HCT116 (cell line): ENCODE measurements at regions not wholly inside any gene's neighbourhood (a gene's known extent, or its start where the extent isn't known, plus 50 kb on each side); places are given as distances from the start of the nearest gene placed in this dataset.

ENCODE experiments used
- ATAC-seq: fragments of 200-7000 bp; cut with Tn5 transposase; 2 replicates; pipeline ENCODE4 v1.9.1; 2020; ENCODE audit warnings: mild to moderate bottlenecking, moderate library complexity
- BruUV-seq: library from RNA; stranded (reverse); fragments of 400-500 nt; replicated peaks from 2 replicates; lab custom pipeline; 2021; lab: Mats Ljungman, UMichigan
- CTCF ChIA-PET: fragments of 300-600 bp; sonication (Branson Sonifier 250); formaldehyde crosslinking; loops from one replicate; lab custom pipeline; 2021; ENCODE audit warnings: antibody characterized with exemption; lab: Charles Lee
- POLR2A ChIA-PET: fragments of 300-600, 350-600 bp; sonication (Branson Sonifier 250); formaldehyde crosslinking; loops from one replicate; lab custom pipeline; 2021; ENCODE audit warnings: antibody characterized with exemption; lab: Charles Lee
- RAD21 ChIA-PET, 2 experiments: fragments of 300-600 bp; sonication (Branson Sonifier 250); formaldehyde crosslinking; loops; one replicate each; lab custom pipeline; 2023; ENCODE audit warnings: low total read pairs in 2 of 2; ENCODE audit not compliant: uncharacterized antibody in 2 of 2, unreplicated experiment in 2 of 2, low non-redundant PET in 1 of 2; lab: Charles Lee
- DNase-seq: peaks from one replicate; pipeline ENCODE4 v3.0.0-alpha.2; 2010; ENCODE audit warnings: low read depth, low spot score
- H2AFZ ChIP-seq: fragments of 200-600 bp; shearing (Covaris generic), sonication (generic); 2 replicates; pipeline ENCODE4 v1.6.1; 2017; ENCODE audit warnings: low read depth, mixed run types, mixed read lengths, antibody characterized with exemption, low read length; ENCODE audit not compliant: poor library complexity, severe bottlenecking
- H3K27ac ChIP-seq: 2 replicates; pipeline ENCODE4 v1.5.1; 2012; ENCODE audit warnings: low read depth, low read length
- H3K27me3 ChIP-seq: fragments of 200-600 bp; sonication (generic); 2 replicates; pipeline ENCODE4 v1.6.1; 2016; ENCODE audit warnings: mixed run types, low read length, mixed read lengths; ENCODE audit not compliant: insufficient read depth
- H3K36me3 ChIP-seq, 2 experiments: fragments of 200-500 bp in 1 of 2; fragments of 200-600 bp in 1 of 2; sonication (Bioruptor generic) in 1 of 2; sonication (generic) in 1 of 2; 2 replicates each; pipeline versions ENCODE4 v1.5.1 to v1.6.1; 2014 to 2016; ENCODE audit warnings: low read length in 2 of 2, inconsistent platforms in 1 of 2, mixed read lengths in 1 of 2, mixed run types in 1 of 2; ENCODE audit not compliant: insufficient read depth in 2 of 2, control insufficient read depth in 1 of 2
- H3K4me1 ChIP-seq, 2 experiments: fragments of 200-600 bp in 1 of 2; sonication (generic) in 1 of 2; 2 replicates each; pipeline versions ENCODE4 v1.5.1 to v1.6.1; 2012 to 2017; ENCODE audit warnings: low read length in 2 of 2, inconsistent platforms in 1 of 2, mild to moderate bottlenecking in 1 of 2, mixed read lengths in 1 of 2, mixed run types in 1 of 2, moderate library complexity in 1 of 2; ENCODE audit not compliant: insufficient read depth in 2 of 2, control insufficient read depth in 1 of 2
- H3K4me2 ChIP-seq: fragments of 200-600 bp; sonication (generic); 2 replicates; pipeline ENCODE4 v1.6.1; 2017; ENCODE audit warnings: mixed run types, low read length, mixed read lengths
- H3K4me3 ChIP-seq, 2 experiments: fragments of 200-600 bp in 1 of 2; sonication (generic) in 1 of 2; replicated peaks in 1 of 2; 2 replicates each; pipeline ENCODE4 v1.5.1; 2011 to 2016; ENCODE audit warnings: low read length in 2 of 2, control low read depth in 1 of 2, low read depth in 1 of 2, mild to moderate bottlenecking in 1 of 2, mixed read lengths in 1 of 2, mixed run types in 1 of 2
- H3K79me2 ChIP-seq: fragments of 200-600 bp; sonication (generic); 2 replicates; pipeline ENCODE4 v1.6.1; 2017; ENCODE audit warnings: mild to moderate bottlenecking, mixed run types, low read length, moderate library complexity, mixed read lengths; ENCODE audit not compliant: insufficient read depth
- H3K9ac ChIP-seq: fragments of 200-600 bp; sonication (generic); 2 replicates; pipeline ENCODE4 v1.6.1; 2016; ENCODE audit warnings: low read length, mixed read lengths
- H3K9me2 ChIP-seq: fragments of 200-600 bp; sonication (generic), shearing (Covaris generic); 2 replicates; pipeline ENCODE4 v1.6.1; 2017; ENCODE audit warnings: mixed run types, mild to moderate bottlenecking, moderate library complexity; ENCODE audit not compliant: insufficient read depth
- H3K9me3 ChIP-seq, 2 experiments: fragments of 200-500 bp in 1 of 2; fragments of 200-600 bp in 1 of 2; sonication (Bioruptor generic) in 1 of 2; sonication (generic) in 1 of 2; 2 replicates each; pipeline ENCODE4 v1.6.1; 2014 to 2017; ENCODE audit warnings: low read length in 2 of 2, mixed read lengths in 2 of 2, inconsistent platforms in 1 of 2, low read depth in 1 of 2, mild to moderate bottlenecking in 1 of 2, mixed run types in 1 of 2, moderate library complexity in 1 of 2; ENCODE audit not compliant: control insufficient read depth in 1 of 2, insufficient read depth in 1 of 2
- H4K20me1 ChIP-seq: fragments of 200-600 bp; sonication (generic), shearing (Covaris generic); 2 replicates; pipeline ENCODE4 v1.6.1; 2017; ENCODE audit warnings: mixed run types, mild to moderate bottlenecking, moderate library complexity; ENCODE audit not compliant: insufficient read depth
- CBX3 ChIP-seq: IDR thresholded peaks from 2 replicates; pipeline ENCODE4 v1.6.1; 2012; ENCODE audit warnings: low read depth
- CEBPB ChIP-seq: IDR thresholded peaks from 2 replicates; pipeline ENCODE4 v1.6.1; 2012; ENCODE audit warnings: low read depth
- EGR1 ChIP-seq: IDR thresholded peaks from 2 replicates; pipeline ENCODE4 v1.6.1; 2012; ENCODE audit warnings: low read depth
- EZH2 ChIP-seq: fragments of 200-600 bp; sonication (generic); IDR thresholded peaks from 2 replicates; pipeline ENCODE4 v1.6.1; 2017; ENCODE audit warnings: antibody characterized with exemption, mixed run types
- FOSL1 ChIP-seq: IDR thresholded peaks from 2 replicates; pipeline ENCODE4 v1.6.1; 2012; ENCODE audit warnings: low read depth
- POLR2A ChIP-seq: IDR thresholded peaks from 2 replicates; pipeline ENCODE4 v1.7.0; 2011; ENCODE audit warnings: borderline replicate concordance; ENCODE audit not compliant: insufficient read depth, insufficient read length; ENCODE audit errors: extremely low read depth
- POLR2AphosphoS5 ChIP-seq: IDR thresholded peaks from 2 replicates; pipeline ENCODE4 v1.6.1; 2011; ENCODE audit warnings: mild to moderate bottlenecking, low read depth, low read length, moderate library complexity
- RAD21 ChIP-seq: IDR thresholded peaks from 2 replicates; pipeline ENCODE4 v1.6.1; 2012; ENCODE audit warnings: low read depth, mild to moderate bottlenecking
- SIN3A ChIP-seq: IDR thresholded peaks from 2 replicates; pipeline ENCODE4 v1.6.1; 2012; ENCODE audit warnings: low read depth
- SP1 ChIP-seq: IDR thresholded peaks from 2 replicates; pipeline ENCODE4 v1.6.1; 2012; ENCODE audit warnings: low read depth
- SRF ChIP-seq: IDR thresholded peaks from 2 replicates; pipeline ENCODE4 v1.6.1; 2012; ENCODE audit warnings: low read depth
- TCF7L2 ChIP-seq: IDR thresholded peaks from 2 replicates; pipeline ENCODE4 v1.7.0; 2011; ENCODE audit warnings: borderline replicate concordance, inconsistent platforms; ENCODE audit not compliant: insufficient read depth, insufficient read length; ENCODE audit errors: extremely low read depth
- YY1 ChIP-seq: IDR thresholded peaks from 2 replicates; pipeline ENCODE4 v1.6.1; 2011; ENCODE audit warnings: low read length, low read depth, moderate library complexity, mild to moderate bottlenecking; ENCODE audit not compliant: insufficient replicate concordance; ENCODE audit errors: extremely low read depth
- ZFX ChIP-seq: fragments of 450-650 bp; IDR thresholded peaks from 2 replicates; pipeline ENCODE4 v1.6.1; 2017
- ZNF274 ChIP-seq: fragments of 200-500 bp; sonication (Bioruptor generic); IDR thresholded peaks from 2 replicates; pipeline ENCODE4 v1.6.1; 2014; ENCODE audit warnings: mild to moderate bottlenecking, low read depth, low read length, inconsistent platforms
- intact Hi-C: fragments of 100-400 bp; cut with micrococcal nuclease; formaldehyde crosslinking; loops from 2 replicates; pipeline ENCODE4 v1.10.0; 2022
- TF ChIP-seq, protein P1 (sequence below): IDR thresholded peaks from 2 replicates; pipeline ENCODE4 v1.6.1; 2012; ENCODE audit warnings: low read depth
- TF ChIP-seq, protein P2 (sequence below): IDR thresholded peaks from 2 replicates; pipeline ENCODE4 v1.6.1; 2012
- TF ChIP-seq, protein P3 (sequence below): IDR thresholded peaks from 2 replicates; pipeline ENCODE4 v1.6.1; 2011; ENCODE audit warnings: mild to moderate bottlenecking, low read length, moderate library complexity; ENCODE audit not compliant: insufficient replicate concordance; ENCODE audit errors: extremely low read depth

DNA sequence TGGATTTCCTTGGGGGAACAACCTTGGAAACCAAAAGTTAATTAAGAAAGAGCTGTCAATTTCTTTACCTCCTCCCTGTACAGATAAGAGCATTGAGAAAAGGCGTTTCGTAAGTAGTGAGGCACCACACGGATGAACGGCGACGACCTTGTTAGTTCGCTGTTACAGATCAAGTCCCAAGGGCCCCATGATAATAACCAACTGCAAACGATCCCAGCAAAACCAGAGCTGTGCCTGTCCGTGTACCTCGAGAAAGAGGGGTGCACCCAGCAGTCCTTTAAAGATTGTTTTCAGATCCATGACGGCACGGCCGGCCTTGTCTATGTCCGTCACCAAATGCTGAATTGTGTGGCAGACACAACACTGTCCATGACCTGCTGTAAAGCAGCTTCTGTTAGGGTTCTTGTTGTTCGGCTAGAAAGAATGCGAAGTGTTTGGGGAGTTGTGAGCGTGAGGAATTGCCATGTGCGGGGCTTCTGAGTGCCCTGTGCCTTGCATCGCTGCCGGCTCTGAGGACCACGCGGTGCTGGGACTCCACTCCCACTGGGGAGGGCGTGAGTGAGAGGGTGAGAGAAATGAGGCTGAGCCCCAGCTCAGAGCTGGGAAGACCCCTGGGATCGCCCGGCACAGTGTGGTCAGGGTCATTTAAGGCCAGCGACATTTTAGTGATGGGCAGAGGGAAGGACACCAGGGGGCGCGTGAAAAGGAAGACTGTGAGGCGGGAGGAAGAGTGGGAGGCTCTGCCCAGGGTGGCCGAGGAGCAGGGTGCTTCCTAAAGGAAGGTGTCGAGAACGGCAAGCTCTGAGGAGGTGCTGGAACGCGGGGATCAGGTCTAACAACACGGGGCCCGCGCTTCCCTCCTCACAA lies 136.8 kb upstream of the RPS6KA2 start (continued):
- TF ChIP-seq, protein P1, sequence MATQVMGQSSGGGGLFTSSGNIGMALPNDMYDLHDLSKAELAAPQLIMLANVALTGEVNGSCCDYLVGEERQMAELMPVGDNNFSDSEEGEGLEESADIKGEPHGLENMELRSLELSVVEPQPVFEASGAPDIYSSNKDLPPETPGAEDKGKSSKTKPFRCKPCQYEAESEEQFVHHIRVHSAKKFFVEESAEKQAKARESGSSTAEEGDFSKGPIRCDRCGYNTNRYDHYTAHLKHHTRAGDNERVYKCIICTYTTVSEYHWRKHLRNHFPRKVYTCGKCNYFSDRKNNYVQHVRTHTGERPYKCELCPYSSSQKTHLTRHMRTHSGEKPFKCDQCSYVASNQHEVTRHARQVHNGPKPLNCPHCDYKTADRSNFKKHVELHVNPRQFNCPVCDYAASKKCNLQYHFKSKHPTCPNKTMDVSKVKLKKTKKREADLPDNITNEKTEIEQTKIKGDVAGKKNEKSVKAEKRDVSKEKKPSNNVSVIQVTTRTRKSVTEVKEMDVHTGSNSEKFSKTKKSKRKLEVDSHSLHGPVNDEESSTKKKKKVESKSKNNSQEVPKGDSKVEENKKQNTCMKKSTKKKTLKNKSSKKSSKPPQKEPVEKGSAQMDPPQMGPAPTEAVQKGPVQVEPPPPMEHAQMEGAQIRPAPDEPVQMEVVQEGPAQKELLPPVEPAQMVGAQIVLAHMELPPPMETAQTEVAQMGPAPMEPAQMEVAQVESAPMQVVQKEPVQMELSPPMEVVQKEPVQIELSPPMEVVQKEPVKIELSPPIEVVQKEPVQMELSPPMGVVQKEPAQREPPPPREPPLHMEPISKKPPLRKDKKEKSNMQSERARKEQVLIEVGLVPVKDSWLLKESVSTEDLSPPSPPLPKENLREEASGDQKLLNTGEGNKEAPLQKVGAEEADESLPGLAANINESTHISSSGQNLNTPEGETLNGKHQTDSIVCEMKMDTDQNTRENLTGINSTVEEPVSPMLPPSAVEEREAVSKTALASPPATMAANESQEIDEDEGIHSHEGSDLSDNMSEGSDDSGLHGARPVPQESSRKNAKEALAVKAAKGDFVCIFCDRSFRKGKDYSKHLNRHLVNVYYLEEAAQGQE: no peak
- TF ChIP-seq TCF7L2 (no peak), SIN3A (no peak), YY1 (no peak), FOSL1 (no peak), RAD21 (no peak)
- TF ChIP-seq, protein P2, sequence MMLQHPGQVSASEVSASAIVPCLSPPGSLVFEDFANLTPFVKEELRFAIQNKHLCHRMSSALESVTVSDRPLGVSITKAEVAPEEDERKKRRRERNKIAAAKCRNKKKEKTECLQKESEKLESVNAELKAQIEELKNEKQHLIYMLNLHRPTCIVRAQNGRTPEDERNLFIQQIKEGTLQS: no peak

DNA sequence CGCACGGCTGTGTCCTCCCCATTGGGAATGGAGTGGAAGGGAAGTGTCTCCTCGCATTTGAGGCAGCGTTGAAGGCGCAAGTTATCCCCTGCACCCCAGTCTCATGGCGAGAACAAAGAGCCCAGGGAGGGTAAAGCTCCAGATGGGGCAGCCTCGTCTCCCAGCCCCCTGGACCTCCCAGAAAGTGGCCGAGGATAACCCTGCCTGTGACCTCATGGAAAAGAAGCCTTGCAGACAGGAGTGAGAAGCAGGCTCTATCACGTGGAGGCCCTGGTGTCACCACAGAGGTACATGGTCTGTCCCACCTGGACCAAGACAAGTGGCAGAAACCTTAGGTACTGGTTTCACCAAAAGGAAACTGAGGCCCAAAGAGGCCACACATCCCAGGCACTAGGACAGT lies 134.8 kb upstream of the RPS6KA2 start:
- no peak overlapping the region for H3K4me2 ChIP-seq
- no peaks in the 10 kb centered on the region for H3K79me2 ChIP-seq
- ATAC-seq: no peak
- DNase-seq: no peak
- no peaks in the 10 kb centered on the region for H4K20me1 ChIP-seq
- no peaks in the 10 kb centered on the region for H3K36me3 ChIP-seq
- no peaks in the 10 kb centered on the region for H3K9me2 ChIP-seq
- no peak overlapping the region for H3K27ac ChIP-seq
- CTCF ChIA-PET: no interaction called here
- TF ChIP-seq ZFX (no peak), POLR2A (no peak), POLR2AphosphoS5 (no peak), CEBPB (no peak), EGR1 (no peak), CBX3 (no peak), SIN3A (no peak), SP1 (no peak), EZH2 (no peak), ZNF274 (no peak), SRF (no peak), RAD21 (no peak)
- TF ChIP-seq, protein P3, sequence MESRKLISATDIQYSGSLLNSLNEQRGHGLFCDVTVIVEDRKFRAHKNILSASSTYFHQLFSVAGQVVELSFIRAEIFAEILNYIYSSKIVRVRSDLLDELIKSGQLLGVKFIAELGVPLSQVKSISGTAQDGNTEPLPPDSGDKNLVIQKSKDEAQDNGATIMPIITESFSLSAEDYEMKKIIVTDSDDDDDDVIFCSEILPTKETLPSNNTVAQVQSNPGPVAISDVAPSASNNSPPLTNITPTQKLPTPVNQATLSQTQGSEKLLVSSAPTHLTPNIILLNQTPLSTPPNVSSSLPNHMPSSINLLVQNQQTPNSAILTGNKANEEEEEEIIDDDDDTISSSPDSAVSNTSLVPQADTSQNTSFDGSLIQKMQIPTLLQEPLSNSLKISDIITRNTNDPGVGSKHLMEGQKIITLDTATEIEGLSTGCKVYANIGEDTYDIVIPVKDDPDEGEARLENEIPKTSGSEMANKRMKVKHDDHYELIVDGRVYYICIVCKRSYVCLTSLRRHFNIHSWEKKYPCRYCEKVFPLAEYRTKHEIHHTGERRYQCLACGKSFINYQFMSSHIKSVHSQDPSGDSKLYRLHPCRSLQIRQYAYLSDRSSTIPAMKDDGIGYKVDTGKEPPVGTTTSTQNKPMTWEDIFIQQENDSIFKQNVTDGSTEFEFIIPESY: no peak
- H3K4me1 ChIP-seq: no peaks in the 10 kb centered on the region
- BruUV-seq: no TSS peak
- RAD21 ChIA-PET: no interaction called here
- no peak overlapping the region for H3K9ac ChIP-seq
- intact Hi-C loops: no loop called here
- H3K9me3 ChIP-seq: no peaks in the 10 kb centered on the region
- H2AFZ ChIP-seq: no peak overlapping the region
- peaks cover 6% of the 10 kb centered on the region; the same call in 1 of the 2 replicates for H3K27me3 ChIP-seq
- no peak overlapping the region for H3K4me3 ChIP-seq
- POLR2A ChIA-PET: no interaction called here
